HG03135 (cell line): ENCODE measurements at regions not wholly inside any gene's neighbourhood (a gene's known extent, or its start where the extent isn't known, plus 50 kb on each side); places are given as distances from the start of the nearest gene placed in this dataset.

Experiments used
- ATAC-seq: cut with Tn5 transposase; IDR thresholded peaks from one replicate; pipeline ENCODE4 v1.9.1; 2021; ENCODE audit warnings: mild to moderate bottlenecking, moderate library complexity; ENCODE audit not compliant: unreplicated experiment

GRCh38 chr20:6831461-6831860 lies 64.0 kb downstream of the BMP2 start:
- ATAC-seq: no peak

- ATAC-seq: no peak
These were observed 65.3 kb downstream of the BMP2 start for GRCh38 chr20:6832811-6833210.

- no peak for ATAC-seq
These were observed 68.1 kb downstream of the BMP2 start for GRCh38 chr20:6835609-6836008.

GRCh38 chr20:6836821-6837374 lies 69.4 kb downstream of the BMP2 start:
- ATAC-seq: no peak

GRCh38 chr20:6837730-6838129 lies 70.2 kb downstream of the BMP2 start:
- ATAC-seq: no peak

- ATAC-seq: peak; percentile 54
These were observed 70.8 kb downstream of the BMP2 start for GRCh38 chr20:6838181-6838826.

GRCh38 chr20:6841128-6841527 lies 73.6 kb downstream of the BMP2 start:
- ATAC-seq: no peak

GRCh38 chr20:6845141-6845540 lies 77.7 kb downstream of the BMP2 start:
- ATAC-seq: no peak

GRCh38 chr20:6848041-6848440 lies 80.6 kb downstream of the BMP2 start:
- ATAC-seq: no peak

GRCh38 chr20:6848992-6849391 lies 81.5 kb downstream of the BMP2 start:
- no peak for ATAC-seq

GRCh38 chr20:6851136-6851535 lies 83.7 kb downstream of the BMP2 start:
- no peak for ATAC-seq

- ATAC-seq: no peak
These were observed 85.0 kb downstream of the BMP2 start for GRCh38 chr20:6852478-6852877.

GRCh38 chr20:6855104-6855503 lies 87.6 kb downstream of the BMP2 start:
- no peak for ATAC-seq

- ATAC-seq: no peak
These were observed 88.3 kb downstream of the BMP2 start for GRCh38 chr20:6855796-6856195.

GRCh38 chr20:6857927-6858326 lies 90.4 kb downstream of the BMP2 start:
- ATAC-seq: no peak

GRCh38 chr20:6863355-6863754 lies 95.9 kb downstream of the BMP2 start:
- ATAC-seq: no peak

- no peak for ATAC-seq
These were observed 96.3 kb downstream of the BMP2 start for GRCh38 chr20:6863798-6864201.

GRCh38 chr20:6864740-6865139 lies 97.3 kb downstream of the BMP2 start:
- ATAC-seq: no peak

GRCh38 chr20:6866741-6867140 lies 99.3 kb downstream of the BMP2 start:
- ATAC-seq: no peak

GRCh38 chr20:6868861-6869260 lies 101.4 kb downstream of the BMP2 start:
- ATAC-seq: no peak

GRCh38 chr20:6870559-6870958 lies 103.1 kb downstream of the BMP2 start:
- ATAC-seq: no peak

GRCh38 chr20:6877633-6878032 lies 110.1 kb downstream of the BMP2 start:
- ATAC-seq: no peak
